ENCODE measurements at regions not wholly inside any gene's neighbourhood (a gene's known extent, or its start where the extent isn't known, plus 50 kb on each side); places are given as distances from the start of the nearest gene placed in this dataset.
A peak's percentile ranks its signal among the peaks of the same experiment; 100 is the strongest.
"Not testable (repeated sequence)": the region's sequence is repeated elsewhere in the genome, so short reads cannot be mapped to it uniquely, and the experiment has no call there.

- Mint-ChIP-seq H3K4me3 (no peak overlapping the region), H3K27ac (no peak overlapping the region), H3K9me3 (no peaks in the 10 kb centered on the region), H3K4me1 (no peaks in the 10 kb centered on the region), H3K36me3 (no peaks in the 10 kb centered on the region)
- ATAC-seq (no peak), DNase-seq (ENCODE audit: low spot score in 2 of 2) (no peak)
Measured at GRCh38 chr20:4490045-4490444, 196.2 kb upstream of the PRNP start.

GRCh38 chr20:4488407-4489339 lies 197.6 kb upstream of the PRNP start:
- H3K27ac Mint-ChIP-seq: no peak overlapping the region
- ATAC-seq (no peak), DNase-seq (ENCODE audit: low spot score in 2 of 2) (no peak)
- H3K4me1 Mint-ChIP-seq: no peaks in the 10 kb centered on the region
- no peaks in the 10 kb centered on the region for H3K36me3 Mint-ChIP-seq
- no peaks in the 10 kb centered on the region for H3K9me3 Mint-ChIP-seq
- H3K4me3 Mint-ChIP-seq: no peak overlapping the region

GRCh38 chr20:4484379-4484997 lies 201.8 kb upstream of the PRNP start:
- no peak for ATAC-seq
- Mint-ChIP-seq H3K27ac (no peak overlapping the region), H3K9me3 (no peaks in the 10 kb centered on the region), H3K4me3 (no peak overlapping the region), H3K36me3 (no peaks in the 10 kb centered on the region), H3K4me1 (no peaks in the 10 kb centered on the region)
- DNase-seq (ENCODE audit: low spot score in 2 of 2): no peak

DNA sequence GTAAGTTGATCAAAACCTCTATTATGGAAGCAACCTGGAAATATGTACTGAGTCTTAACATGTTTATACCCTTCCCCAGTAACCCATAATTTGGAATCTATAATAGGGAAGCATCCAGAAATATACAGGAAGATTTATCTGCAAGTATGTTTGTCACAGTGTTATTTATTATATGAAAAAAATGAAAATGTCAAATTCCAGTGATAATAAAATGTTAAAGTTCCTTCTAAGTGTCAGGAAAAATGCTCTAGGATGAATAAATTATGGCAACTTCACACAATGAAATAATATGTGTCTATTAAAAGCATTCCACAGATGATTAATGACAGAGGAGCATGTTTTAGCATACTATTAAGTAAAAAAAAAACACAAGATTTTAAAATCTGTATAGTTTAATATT lies 202.3 kb upstream of the PRNP start:
- no peaks in the 10 kb centered on the region for H3K36me3 Mint-ChIP-seq
- no peaks in the 10 kb centered on the region for H3K4me1 Mint-ChIP-seq
- no peak overlapping the region for H3K4me3 Mint-ChIP-seq
- DNase-seq (ENCODE audit: low spot score in 2 of 2) (no peak), ATAC-seq (no peak)
- no peaks in the 10 kb centered on the region for H3K9me3 Mint-ChIP-seq
- H3K27ac Mint-ChIP-seq: no peak overlapping the region

GRCh38 chr20:4483486-4483885 lies 202.8 kb upstream of the PRNP start:
- no peaks in the 10 kb centered on the region for H3K4me1 Mint-ChIP-seq
- H3K27ac Mint-ChIP-seq: no peak overlapping the region
- H3K36me3 Mint-ChIP-seq: no peaks in the 10 kb centered on the region
- H3K9me3 Mint-ChIP-seq: no peaks in the 10 kb centered on the region
- ATAC-seq (no peak), DNase-seq (ENCODE audit: low spot score in 2 of 2) (no peak)
- H3K4me3 Mint-ChIP-seq: no peak overlapping the region

DNA sequence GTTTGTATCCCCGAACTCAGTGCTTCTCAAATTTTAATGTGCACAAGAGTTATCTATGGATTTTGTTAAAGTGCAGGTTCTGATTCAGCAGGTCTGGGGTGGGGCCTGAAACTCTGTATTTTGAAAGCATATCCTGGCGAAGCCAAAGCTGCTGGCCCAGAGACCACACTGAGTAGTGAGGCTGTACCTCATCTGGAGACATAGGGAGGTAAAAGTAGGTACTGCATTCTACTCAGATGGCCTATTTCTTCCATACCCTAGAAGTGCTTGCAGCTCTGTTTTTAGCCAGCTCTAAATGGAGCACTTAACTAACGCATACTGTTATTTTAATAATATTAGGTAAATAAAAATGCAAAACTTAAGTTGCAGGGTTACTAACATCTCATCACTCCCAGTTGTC lies 206.2 kb upstream of the PRNP start:
- Mint-ChIP-seq H3K4me3 (no peak overlapping the region), H3K9me3 (no peaks in the 10 kb centered on the region), H3K4me1 (no peaks in the 10 kb centered on the region), H3K27ac (no peak overlapping the region), H3K36me3 (no peaks in the 10 kb centered on the region)
- no peak for ATAC-seq
- DNase-seq (ENCODE audit: low spot score in 2 of 2): no peak

- ATAC-seq (no peak), DNase-seq (ENCODE audit: low spot score in 2 of 2) (no peak)
- no peaks in the 10 kb centered on the region for H3K9me3 Mint-ChIP-seq
- no peaks in the 10 kb centered on the region for H3K4me1 Mint-ChIP-seq
- no peak overlapping the region for H3K27ac Mint-ChIP-seq
- H3K36me3 Mint-ChIP-seq: no peaks in the 10 kb centered on the region
- H3K4me3 Mint-ChIP-seq: no peak overlapping the region
Measured at GRCh38 chr20:4476903-4477500, 209.3 kb upstream of the PRNP start.

- DNase-seq (ENCODE audit: low spot score in 2 of 2): no peak
- Mint-ChIP-seq H3K9me3 (no peaks in the 10 kb centered on the region), H3K36me3 (no peaks in the 10 kb centered on the region), H3K4me3 (no peak overlapping the region), H3K27ac (no peak overlapping the region), H3K4me1 (no peaks in the 10 kb centered on the region)
- no peak for ATAC-seq
Measured at GRCh38 chr20:4472906-4473305, 213.3 kb upstream of the PRNP start.

DNA sequence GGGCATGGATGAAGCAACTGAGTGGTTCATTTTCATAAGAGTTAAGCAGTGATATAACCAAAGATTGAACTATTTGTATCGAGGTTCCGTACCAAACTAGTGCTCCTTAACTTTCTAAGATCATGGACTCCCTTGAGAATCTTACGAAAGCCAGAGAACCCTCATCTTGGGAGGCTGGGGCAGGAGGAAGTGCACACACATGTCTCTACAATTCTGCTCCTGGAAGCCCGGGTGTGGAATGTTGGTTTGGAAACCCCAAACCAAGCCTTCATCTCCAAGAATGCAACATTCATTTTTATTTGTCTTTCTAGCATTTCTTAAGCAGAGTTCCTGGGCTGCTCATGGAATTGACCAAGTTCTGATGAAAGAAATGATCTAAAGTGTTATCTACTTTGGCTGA lies 215.0 kb upstream of the PRNP start:
- H3K4me1 Mint-ChIP-seq: no peaks in the 10 kb centered on the region
- no peaks in the 10 kb centered on the region for H3K36me3 Mint-ChIP-seq
- H3K27ac Mint-ChIP-seq: no peak overlapping the region
- no peak overlapping the region for H3K4me3 Mint-ChIP-seq
- DNase-seq (ENCODE audit: low spot score in 2 of 2) (no peak), ATAC-seq (no peak)
- H3K9me3 Mint-ChIP-seq: no peaks in the 10 kb centered on the region

DNA sequence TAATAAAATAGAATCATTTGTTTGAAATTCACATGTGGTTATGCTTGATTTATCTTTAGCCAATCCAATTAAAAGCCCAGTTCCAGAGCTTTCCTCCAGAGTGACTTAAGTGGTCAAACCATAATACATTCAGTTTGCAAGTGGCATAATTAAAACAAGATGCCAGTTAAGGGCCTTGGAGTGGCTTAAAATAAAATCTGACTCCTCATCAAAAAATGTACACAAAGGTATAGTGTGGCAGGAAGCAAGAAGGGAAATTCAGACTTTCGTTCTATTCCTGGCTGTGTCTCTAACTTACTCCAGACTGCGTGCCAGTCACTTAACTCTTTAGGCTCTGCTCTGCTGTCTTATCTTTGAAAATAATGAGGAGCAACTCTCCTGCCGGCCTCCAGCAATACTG lies 215.9 kb upstream of the PRNP start:
- DNase-seq (ENCODE audit: low spot score in 2 of 2) (peak in 1 of 2 donors; percentile 7), ATAC-seq (no peak)
- Mint-ChIP-seq H3K9me3 (no peaks in the 10 kb centered on the region), H3K4me3 (no peak overlapping the region), H3K4me1 (no peaks in the 10 kb centered on the region), H3K36me3 (no peaks in the 10 kb centered on the region), H3K27ac (no peak overlapping the region)

GRCh38 chr20:4469910-4470309 lies 216.3 kb upstream of the PRNP start:
- Mint-ChIP-seq H3K4me1 (no peaks in the 10 kb centered on the region), H3K9me3 (no peaks in the 10 kb centered on the region), H3K4me3 (no peak overlapping the region), H3K36me3 (no peaks in the 10 kb centered on the region), H3K27ac (no peak overlapping the region)
- ATAC-seq (no peak), DNase-seq (ENCODE audit: low spot score in 2 of 2) (peak in 1 of 2 donors; percentile 12)

DNA sequence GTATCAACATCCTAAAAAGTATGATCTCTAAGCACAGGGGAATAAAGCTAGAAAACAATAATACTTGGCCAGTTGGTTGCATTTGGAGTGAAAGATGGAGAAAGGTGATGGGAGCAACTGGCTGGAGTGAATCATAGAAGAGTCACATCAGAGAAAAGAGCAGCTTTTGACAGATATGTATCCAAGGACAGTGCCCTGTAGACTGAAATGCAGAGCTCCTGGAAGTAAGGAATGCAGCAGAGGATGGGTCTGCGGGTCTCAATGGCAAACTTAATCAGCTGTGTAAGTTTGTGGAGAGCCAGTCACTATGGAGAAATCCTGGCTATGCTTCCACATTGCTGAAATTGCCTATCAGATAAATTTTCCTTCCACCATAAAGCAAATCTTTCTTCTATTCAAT lies 218.1 kb upstream of the PRNP start:
- no peak for ATAC-seq
- H3K9me3 Mint-ChIP-seq: no peaks in the 10 kb centered on the region
- H3K27ac Mint-ChIP-seq: no peak overlapping the region
- H3K4me3 Mint-ChIP-seq: no peak overlapping the region
- no peaks in the 10 kb centered on the region for H3K36me3 Mint-ChIP-seq
- H3K4me1 Mint-ChIP-seq: no peaks in the 10 kb centered on the region
- no peak for DNase-seq (ENCODE audit: low spot score in 2 of 2)

DNA sequence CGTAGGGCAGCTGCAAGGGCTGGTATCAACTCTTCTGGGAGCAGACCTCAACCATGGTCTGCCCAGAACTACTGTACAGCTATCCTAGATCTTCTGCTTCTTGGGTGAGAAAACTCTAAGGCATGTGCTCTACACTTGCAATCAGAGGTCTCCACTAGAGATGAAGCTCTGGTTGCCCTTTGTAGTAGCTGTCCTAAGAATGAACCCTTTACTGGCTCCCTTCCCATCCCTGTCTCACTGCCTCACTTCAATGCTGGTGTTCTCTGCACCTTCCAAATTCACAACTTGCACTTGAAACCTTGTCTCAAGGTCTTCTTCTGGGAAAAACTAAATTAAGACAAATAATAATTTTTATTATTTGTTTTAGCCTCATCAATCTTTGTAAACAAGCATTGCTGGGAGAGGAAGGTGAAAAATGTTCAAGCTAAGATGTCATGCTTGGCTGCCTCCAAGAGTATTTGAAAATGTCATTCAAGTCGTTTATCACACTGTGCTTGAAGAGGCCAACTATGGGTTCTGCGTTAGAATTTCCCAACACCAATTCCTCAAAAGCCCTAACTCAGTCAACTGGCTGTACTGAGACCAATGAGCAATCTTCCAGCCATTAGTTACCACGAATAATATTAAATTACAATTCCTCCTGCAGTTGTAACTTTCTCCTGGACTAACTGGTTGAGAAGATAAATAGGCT lies 216.9 kb upstream of the ADRA1D start:
- H3K4me1 Mint-ChIP-seq: no peaks in the 10 kb centered on the region
- DNase-seq (ENCODE audit: low spot score in 2 of 2): no peak
- H3K36me3 Mint-ChIP-seq: no peaks in the 10 kb centered on the region
- no peak for ATAC-seq
- no peaks in the 10 kb centered on the region for H3K9me3 Mint-ChIP-seq
- H3K4me3 Mint-ChIP-seq: no peak overlapping the region
- H3K27ac Mint-ChIP-seq: no peak overlapping the region

DNA sequence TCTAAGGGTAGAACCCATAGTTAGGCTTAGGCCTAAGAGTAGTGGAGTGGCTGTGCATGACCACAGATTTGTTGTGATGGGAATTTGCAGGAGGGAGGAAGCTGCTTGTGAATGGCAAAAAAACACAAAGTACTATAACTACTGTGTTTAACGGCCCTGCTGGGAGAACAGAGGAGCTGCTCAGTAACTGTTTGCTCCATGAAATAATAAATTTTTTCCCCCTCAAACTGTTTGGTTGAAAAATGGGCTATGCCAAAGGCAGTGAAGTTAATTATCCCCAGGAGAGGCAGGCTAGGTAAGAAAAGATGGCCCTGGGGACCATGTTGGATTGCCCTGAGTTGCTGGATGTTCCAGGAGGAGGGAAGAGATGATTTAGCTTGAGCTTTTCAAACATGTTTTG lies 216.1 kb upstream of the ADRA1D start:
- H3K36me3 Mint-ChIP-seq: no peaks in the 10 kb centered on the region

DNA sequence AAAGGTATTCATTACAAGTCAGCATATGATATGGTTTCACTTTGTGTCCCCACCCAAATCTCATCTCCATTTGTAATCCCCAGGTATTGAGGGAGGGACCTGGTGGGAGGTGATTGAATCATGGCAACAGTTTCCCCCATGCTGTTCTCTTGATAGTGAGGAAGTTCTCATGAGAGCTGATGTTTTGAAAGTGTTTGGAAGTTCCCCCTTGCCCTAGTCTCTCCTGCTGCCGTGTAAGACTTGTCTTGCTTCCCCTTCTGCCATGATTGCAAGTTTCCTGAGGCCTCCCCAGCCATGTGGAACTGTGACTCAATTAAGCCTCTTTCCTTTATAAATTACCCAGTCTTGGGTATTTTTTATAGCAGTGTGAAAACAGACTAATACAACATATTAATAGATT lies 213.7 kb upstream of the ADRA1D start:
- not testable (repeated sequence) for H3K27ac Mint-ChIP-seq, ATAC-seq, H3K4me3 Mint-ChIP-seq, H3K9me3 Mint-ChIP-seq, H3K36me3 Mint-ChIP-seq, H3K4me1 Mint-ChIP-seq
- peak in 1 of 2 donors; percentile 13 for DNase-seq (ENCODE audit: low spot score in 2 of 2)

More for the DNA sequence above, 216.1 kb upstream of the ADRA1D start:
- no peaks in the 10 kb centered on the region for H3K4me1 Mint-ChIP-seq
- ATAC-seq: no peak
- H3K27ac Mint-ChIP-seq: no peak overlapping the region
- DNase-seq (ENCODE audit: low spot score in 2 of 2): no peak
- H3K9me3 Mint-ChIP-seq: no peaks in the 10 kb centered on the region
- H3K4me3 Mint-ChIP-seq: no peak overlapping the region

Data from stimulated activated effector memory CD8-positive, alpha-beta T cell treated with anti-CD3 and anti-CD28 coated beads, Interleukin-12 subunit alpha, Interleukin-12 subunit beta, amount 100 ng/mL, for 72 hours (primary cell).